ENCODE measurements at regions not wholly inside any gene's neighbourhood (a gene's known extent, or its start where the extent isn't known, plus 50 kb on each side); places are given as distances from the start of the nearest gene placed in this dataset.

- no peak overlapping the region for H3K4me3 ChIP-seq (ENCODE audit: low read depth in 1 of 3, low read length in 3 of 3)
- no peaks in the 10 kb centered on the region for H3K27me3 ChIP-seq (ENCODE audit: control insufficient read depth in 4 of 4, insufficient read depth in 4 of 4, low read length in 3 of 4)
- no peak for DNase-seq (ENCODE audit: low spot score)
- peaks cover 0 to 5% (median 0%) of the 10 kb centered on the region in 4 donors for H3K4me1 ChIP-seq (ENCODE audit: control insufficient read depth in 4 of 4, insufficient read depth in 4 of 4, low read length in 3 of 4)
- no peak overlapping the region for H3K27ac ChIP-seq (ENCODE audit: low read depth in 1 of 2, low read length in 2 of 2)
- no peaks in the 10 kb centered on the region for H3K9me3 ChIP-seq (ENCODE audit: control insufficient read depth in 4 of 4, low read length in 3 of 4)
- no peak for TF ChIP-seq EGR1 (IDR thresholded peaks at IDR 0.05; ENCODE audit: low read depth in 2 of 2)
- WGBS = 89% methylated on average over 18 of the region's 18 CpGs
- H3K36me3 ChIP-seq (ENCODE audit: control insufficient read depth in 4 of 4, insufficient read depth in 3 of 4, low read depth in 1 of 4, low read length in 3 of 4) = no peaks in the 10 kb centered on the region
- no peak overlapping the region for H3K9ac ChIP-seq (ENCODE audit: low read depth in 1 of 2, low read length in 2 of 2)
Observed at GRCh38 chr14:104317975-104318557, 179.7 kb downstream of the KIF26A start.

GRCh38 chr14:104318558-104319490 lies 180.4 kb downstream of the KIF26A start:
- DNase-seq (ENCODE audit: low spot score) = no peak
- Histone ChIP-seq H3K27me3 (ENCODE audit: control insufficient read depth in 4 of 4, insufficient read depth in 4 of 4, low read length in 3 of 4) (no peaks in the 10 kb centered on the region), H3K9me3 (ENCODE audit: control insufficient read depth in 4 of 4, low read length in 3 of 4) (no peaks in the 10 kb centered on the region), H3K4me1 (ENCODE audit: control insufficient read depth in 4 of 4, insufficient read depth in 4 of 4, low read length in 3 of 4) (peaks cover 0 to 5% (median 0%) of the 10 kb centered on the region in 4 donors), H3K9ac (ENCODE audit: low read depth in 1 of 2, low read length in 2 of 2) (no peak overlapping the region), H3K36me3 (ENCODE audit: control insufficient read depth in 4 of 4, insufficient read depth in 3 of 4, low read depth in 1 of 4, low read length in 3 of 4) (no peaks in the 10 kb centered on the region), H3K27ac (ENCODE audit: low read depth in 1 of 2, low read length in 2 of 2) (no peak overlapping the region), H3K4me3 (ENCODE audit: low read depth in 1 of 3, low read length in 3 of 3) (no peak overlapping the region)
- 85% methylated on average over 25 of the region's 25 CpGs for WGBS
- TF ChIP-seq HNF4A (conservative IDR thresholded peaks at IDR 0.05) (no peak), CTCF (IDR thresholded peaks at IDR 0.05; ENCODE audit: low read depth, low read length, missing input control) (no peak), FOXA2 (IDR thresholded peaks at IDR 0.05) (no peak), JUND (IDR thresholded peaks at IDR 0.05) (no peak), RXRA (IDR thresholded peaks at IDR 0.05) (no peak), MAX (IDR thresholded peaks at IDR 0.05) (no peak), TAF1 (conservative IDR thresholded peaks at IDR 0.05) (no peak), FOXA1 (IDR thresholded peaks at IDR 0.05) (no peak)

GRCh38 chr14:104319491-104320241 lies 181.3 kb downstream of the KIF26A start:
- Histone ChIP-seq H3K4me3 (ENCODE audit: low read depth in 1 of 3, low read length in 3 of 3) (no peak overlapping the region), H3K4me1 (ENCODE audit: control insufficient read depth in 4 of 4, insufficient read depth in 4 of 4, low read length in 3 of 4) (peaks cover 0 to 5% (median 0%) of the 10 kb centered on the region in 4 donors), H3K9ac (ENCODE audit: low read depth in 1 of 2, low read length in 2 of 2) (no peak overlapping the region), H3K27me3 (ENCODE audit: control insufficient read depth in 4 of 4, insufficient read depth in 4 of 4, low read length in 3 of 4) (no peaks in the 10 kb centered on the region), H3K27ac (ENCODE audit: low read depth in 1 of 2, low read length in 2 of 2) (no peak overlapping the region), H3K9me3 (ENCODE audit: control insufficient read depth in 4 of 4, low read length in 3 of 4) (no peaks in the 10 kb centered on the region), H3K36me3 (ENCODE audit: control insufficient read depth in 4 of 4, insufficient read depth in 3 of 4, low read depth in 1 of 4, low read length in 3 of 4) (no peaks in the 10 kb centered on the region)
- WGBS = 83% methylated on average over 23 of the region's 23 CpGs
- no peak for DNase-seq (ENCODE audit: low spot score)
- TF ChIP-seq RAD21 (IDR thresholded peaks at IDR 0.05) (no peak), YY1 (IDR thresholded peaks at IDR 0.05) (no peak), MAX (IDR thresholded peaks at IDR 0.05) (no peak), HNF4G (IDR thresholded peaks at IDR 0.05) (no peak), TAF1 (conservative IDR thresholded peaks at IDR 0.05) (no peak), HNF4A (conservative IDR thresholded peaks at IDR 0.05) (no peak), FOXA2 (IDR thresholded peaks at IDR 0.05) (no peak), CTCF (IDR thresholded peaks at IDR 0.05; ENCODE audit: low read depth, low read length, missing input control) (no peak), ATF3 (IDR thresholded peaks at IDR 0.05) (no peak), NR2F2 (IDR thresholded peaks at IDR 0.05) (no peak), REST (IDR thresholded peaks at IDR 0.05) (no peak)
